GM23338 (cell line): ENCODE measurements at regions not wholly inside any gene's neighbourhood (a gene's known extent, or its start where the extent isn't known, plus 50 kb on each side); places are given as distances from the start of the nearest gene placed in this dataset.

Experiments
- CREB1 ChIP-seq: fragments of 250-450 bp; sonication (Bioruptor Pico); IDR thresholded peaks from 2 replicates; pipeline ENCODE4 v1.5.0; 2020; ENCODE audit warnings: low read depth, mild to moderate bottlenecking, moderate library complexity
- ETS1 ChIP-seq: IDR thresholded peaks from 2 replicates; pipeline ENCODE4 v1.6.1; 2016; ENCODE audit warnings: antibody characterized with exemption
- EZH2 ChIP-seq: fragments of 200-600 bp; sonication (generic); IDR thresholded peaks from one replicate; pipeline ENCODE4 v1.8.0; 2017; ENCODE audit warnings: antibody characterized with exemption, mild to moderate bottlenecking, low read depth; ENCODE audit not compliant: unreplicated experiment
- EZH2phosphoT487 ChIP-seq: fragments of 200-600 bp; sonication (generic); IDR thresholded peaks from one replicate; pipeline ENCODE4 v1.8.1; 2018; ENCODE audit warnings: antibody characterized with exemption; ENCODE audit not compliant: unreplicated experiment
- JUNB ChIP-seq: IDR thresholded peaks from one replicate; pipeline ENCODE4 v1.6.1; 2016; ENCODE audit warnings: antibody characterized with exemption; ENCODE audit not compliant: unreplicated experiment
- POLR2AphosphoS5 ChIP-seq: IDR thresholded peaks from 2 replicates; pipeline ENCODE4 v1.6.1; 2016; ENCODE audit warnings: antibody characterized with exemption, low read depth
- ZNF331 ChIP-seq: fragments of 250-450 bp; sonication (Bioruptor Pico); IDR thresholded peaks from 2 replicates; pipeline ENCODE4 v1.5.0; 2020; ENCODE audit warnings: low read depth, mild to moderate bottlenecking, moderate library complexity
- TF ChIP-seq, protein P1 (sequence below), 2 experiments: fragments of 200-600 bp in 1 of 2; sonication (generic) in 1 of 2; conservative IDR thresholded peaks; 2 replicates each; pipeline versions ENCODE4 v1.5.1 to v1.6.1; 2016 to 2017; ENCODE audit warnings: antibody characterized with exemption in 2 of 2, low read depth in 2 of 2, mild to moderate bottlenecking in 2 of 2, moderate library complexity in 1 of 2
- TF ChIP-seq, protein P2 (sequence below): IDR thresholded peaks from one replicate; pipeline ENCODE4 v1.6.1; 2018; ENCODE audit warnings: antibody characterized with exemption; ENCODE audit not compliant: unreplicated experiment

GRCh38 chr6:164210783-164211182 is 796.3 kb downstream of the QKI start:
- TF ChIP-seq, protein P1, sequence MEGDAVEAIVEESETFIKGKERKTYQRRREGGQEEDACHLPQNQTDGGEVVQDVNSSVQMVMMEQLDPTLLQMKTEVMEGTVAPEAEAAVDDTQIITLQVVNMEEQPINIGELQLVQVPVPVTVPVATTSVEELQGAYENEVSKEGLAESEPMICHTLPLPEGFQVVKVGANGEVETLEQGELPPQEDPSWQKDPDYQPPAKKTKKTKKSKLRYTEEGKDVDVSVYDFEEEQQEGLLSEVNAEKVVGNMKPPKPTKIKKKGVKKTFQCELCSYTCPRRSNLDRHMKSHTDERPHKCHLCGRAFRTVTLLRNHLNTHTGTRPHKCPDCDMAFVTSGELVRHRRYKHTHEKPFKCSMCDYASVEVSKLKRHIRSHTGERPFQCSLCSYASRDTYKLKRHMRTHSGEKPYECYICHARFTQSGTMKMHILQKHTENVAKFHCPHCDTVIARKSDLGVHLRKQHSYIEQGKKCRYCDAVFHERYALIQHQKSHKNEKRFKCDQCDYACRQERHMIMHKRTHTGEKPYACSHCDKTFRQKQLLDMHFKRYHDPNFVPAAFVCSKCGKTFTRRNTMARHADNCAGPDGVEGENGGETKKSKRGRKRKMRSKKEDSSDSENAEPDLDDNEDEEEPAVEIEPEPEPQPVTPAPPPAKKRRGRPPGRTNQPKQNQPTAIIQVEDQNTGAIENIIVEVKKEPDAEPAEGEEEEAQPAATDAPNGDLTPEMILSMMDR (conservative IDR thresholded peaks at IDR 0.05; ENCODE audit: low read depth in 2 of 2): no peak
- TF ChIP-seq EZH2phosphoT487: no peak
- no peak for TF ChIP-seq POLR2AphosphoS5
- TF ChIP-seq JUNB: no peak
- TF ChIP-seq EZH2: no peak
- TF ChIP-seq, protein P2, sequence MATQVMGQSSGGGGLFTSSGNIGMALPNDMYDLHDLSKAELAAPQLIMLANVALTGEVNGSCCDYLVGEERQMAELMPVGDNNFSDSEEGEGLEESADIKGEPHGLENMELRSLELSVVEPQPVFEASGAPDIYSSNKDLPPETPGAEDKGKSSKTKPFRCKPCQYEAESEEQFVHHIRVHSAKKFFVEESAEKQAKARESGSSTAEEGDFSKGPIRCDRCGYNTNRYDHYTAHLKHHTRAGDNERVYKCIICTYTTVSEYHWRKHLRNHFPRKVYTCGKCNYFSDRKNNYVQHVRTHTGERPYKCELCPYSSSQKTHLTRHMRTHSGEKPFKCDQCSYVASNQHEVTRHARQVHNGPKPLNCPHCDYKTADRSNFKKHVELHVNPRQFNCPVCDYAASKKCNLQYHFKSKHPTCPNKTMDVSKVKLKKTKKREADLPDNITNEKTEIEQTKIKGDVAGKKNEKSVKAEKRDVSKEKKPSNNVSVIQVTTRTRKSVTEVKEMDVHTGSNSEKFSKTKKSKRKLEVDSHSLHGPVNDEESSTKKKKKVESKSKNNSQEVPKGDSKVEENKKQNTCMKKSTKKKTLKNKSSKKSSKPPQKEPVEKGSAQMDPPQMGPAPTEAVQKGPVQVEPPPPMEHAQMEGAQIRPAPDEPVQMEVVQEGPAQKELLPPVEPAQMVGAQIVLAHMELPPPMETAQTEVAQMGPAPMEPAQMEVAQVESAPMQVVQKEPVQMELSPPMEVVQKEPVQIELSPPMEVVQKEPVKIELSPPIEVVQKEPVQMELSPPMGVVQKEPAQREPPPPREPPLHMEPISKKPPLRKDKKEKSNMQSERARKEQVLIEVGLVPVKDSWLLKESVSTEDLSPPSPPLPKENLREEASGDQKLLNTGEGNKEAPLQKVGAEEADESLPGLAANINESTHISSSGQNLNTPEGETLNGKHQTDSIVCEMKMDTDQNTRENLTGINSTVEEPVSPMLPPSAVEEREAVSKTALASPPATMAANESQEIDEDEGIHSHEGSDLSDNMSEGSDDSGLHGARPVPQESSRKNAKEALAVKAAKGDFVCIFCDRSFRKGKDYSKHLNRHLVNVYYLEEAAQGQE: no peak
- TF ChIP-seq ZNF331 (CRISPR knock-in tag): no peak
- TF ChIP-seq ETS1: no peak
- no peak for TF ChIP-seq CREB1 (CRISPR knock-in tag)
